ENCODE measurements at regions not wholly inside any gene's neighbourhood (a gene's known extent, or its start where the extent isn't known, plus 50 kb on each side); places are given as distances from the start of the nearest gene placed in this dataset.

- no peak for ATAC-seq
- TF ChIP-seq OSR1 (CRISPR knock-in tag; IDR thresholded peaks at IDR 0.05), result no peak
- no peak for TF ChIP-seq PPARA (CRISPR knock-in tag; IDR thresholded peaks at IDR 0.05; ENCODE audit: borderline replicate concordance)
- no peak for TF ChIP-seq SNAI2 (CRISPR knock-in tag; IDR thresholded peaks at IDR 0.05)
- TF ChIP-seq ESRRG (CRISPR knock-in tag; IDR thresholded peaks at IDR 0.05), result no peak
- TF ChIP-seq ZFP30 (CRISPR knock-in tag; IDR thresholded peaks at IDR 0.05), result no peak
- no peak for TF ChIP-seq ZNF8 (CRISPR knock-in tag; IDR thresholded peaks at IDR 0.05)
- TF ChIP-seq GLIS3 (CRISPR knock-in tag; IDR thresholded peaks at IDR 0.05), result no peak
- TF ChIP-seq RARB (CRISPR knock-in tag; IDR thresholded peaks at IDR 0.05), result no peak
- TF ChIP-seq ZNF565 (CRISPR knock-in tag; conservative IDR thresholded peaks at IDR 0.05; ENCODE audit: low read depth), result no peak
- TF ChIP-seq PATZ1 (CRISPR knock-in tag; IDR thresholded peaks at IDR 0.05; ENCODE audit: borderline replicate concordance), result no peak
- TF ChIP-seq ARNTL (CRISPR knock-in tag; IDR thresholded peaks at IDR 0.05; ENCODE audit: borderline replicate concordance, low read depth), result no peak
- TF ChIP-seq CREB5 (CRISPR knock-in tag; IDR thresholded peaks at IDR 0.05; ENCODE audit: low read depth), result no peak
- TF ChIP-seq ISL1 (CRISPR knock-in tag; IDR thresholded peaks at IDR 0.05), result no peak
- TF ChIP-seq CSRNP3 (CRISPR knock-in tag; IDR thresholded peaks at IDR 0.05), result no peak
- TF ChIP-seq CSDC2 (CRISPR knock-in tag; IDR thresholded peaks at IDR 0.05), result no peak
- TF ChIP-seq TSHZ2 (CRISPR knock-in tag; IDR thresholded peaks at IDR 0.05), result no peak
- TF ChIP-seq TOX (CRISPR knock-in tag; IDR thresholded peaks at IDR 0.05; ENCODE audit: borderline replicate concordance), result no peak
- no peak for TF ChIP-seq TCF4 (CRISPR knock-in tag; IDR thresholded peaks at IDR 0.05; ENCODE audit: borderline replicate concordance)
These were observed 453.1 kb upstream of the GCFC2 start for GRCh38 chr2:76163860-76164259.

GRCh38 chr2:76160670-76161069, 450.0 kb upstream of the GCFC2 start:
- ATAC-seq, result no peak
- TF ChIP-seq CSRNP3 (CRISPR knock-in tag; IDR thresholded peaks at IDR 0.05) (no peak), ZNF8 (CRISPR knock-in tag; IDR thresholded peaks at IDR 0.05) (no peak), SNAI2 (CRISPR knock-in tag; IDR thresholded peaks at IDR 0.05) (no peak), ZC3H10 (CRISPR knock-in tag; IDR thresholded peaks at IDR 0.05) (no peak), ZNF70 (CRISPR knock-in tag; IDR thresholded peaks at IDR 0.05) (no peak), RARB (CRISPR knock-in tag; IDR thresholded peaks at IDR 0.05) (no peak), CREB5 (CRISPR knock-in tag; IDR thresholded peaks at IDR 0.05; ENCODE audit: low read depth) (no peak), ISL1 (CRISPR knock-in tag; IDR thresholded peaks at IDR 0.05) (no peak), TCF4 (CRISPR knock-in tag; IDR thresholded peaks at IDR 0.05; ENCODE audit: borderline replicate concordance) (no peak), ESRRG (CRISPR knock-in tag; IDR thresholded peaks at IDR 0.05) (no peak), PATZ1 (CRISPR knock-in tag; IDR thresholded peaks at IDR 0.05; ENCODE audit: borderline replicate concordance) (no peak), TOX (CRISPR knock-in tag; IDR thresholded peaks at IDR 0.05; ENCODE audit: borderline replicate concordance) (no peak), ARNTL (CRISPR knock-in tag; IDR thresholded peaks at IDR 0.05; ENCODE audit: borderline replicate concordance, low read depth) (no peak), POU6F1 (CRISPR knock-in tag; IDR thresholded peaks at IDR 0.05; ENCODE audit: borderline replicate concordance, low read depth) (no peak), PPARA (CRISPR knock-in tag; IDR thresholded peaks at IDR 0.05; ENCODE audit: borderline replicate concordance) (no peak), ZFP30 (CRISPR knock-in tag; IDR thresholded peaks at IDR 0.05) (no peak)

All from SK-N-SH treated with all-trans-retinoic acid at 6 μM for 48 hours (cell line).